Loucy (cell line): ENCODE measurements at regions not wholly inside any gene's neighbourhood (a gene's known extent, or its start where the extent isn't known, plus 50 kb on each side); places are given as distances from the start of the nearest gene placed in this dataset.

Source experiments
- CTCF ChIP-seq: fragments of 200-600 bp; sonication (generic); conservative IDR thresholded peaks from 2 replicates; pipeline ENCODE4 v1.5.1; 2014; ENCODE audit warnings: mild to moderate bottlenecking, antibody characterized with exemption, low read length
- EZH2phosphoT487 ChIP-seq: fragments of 200-600 bp; IDR thresholded peaks from 2 replicates; pipeline ENCODE4 v1.6.1; 2018; ENCODE audit warnings: antibody characterized with exemption, mild to moderate bottlenecking, moderate library complexity, borderline replicate concordance

- TF ChIP-seq EZH2phosphoT487 (no peak), CTCF (no peak)
Measured at GRCh38 chr12:127150479-127150878, 1116.5 kb upstream of the TMEM132C start.
